Neural cell (in vitro differentiated cells): ENCODE measurements at regions not wholly inside any gene's neighbourhood (a gene's known extent, or its start where the extent isn't known, plus 50 kb on each side); places are given as distances from the start of the nearest gene placed in this dataset.

ENCODE experiments used
- H2AFZ ChIP-seq: fragments of 200-600, 300-800 bp; sonication (generic), shearing (Covaris generic); 2 replicates; pipeline ENCODE4 v1.6.0; 2014; ENCODE audit warnings: low read depth, mild to moderate bottlenecking, antibody characterized with exemption, low read length, moderate library complexity
- H3F3A ChIP-seq: fragments of 200-600 bp; shearing (Covaris generic); 2 replicates; pipeline ENCODE4 v1.6.1; 2016; ENCODE audit warnings: mild to moderate bottlenecking, moderate library complexity, mixed read lengths, antibody characterized with exemption, low read length; ENCODE audit not compliant: insufficient read depth, poor library complexity, severe bottlenecking
- H3K27ac ChIP-seq: fragments of 200-600, 300-800 bp; sonication (generic), shearing (Covaris generic); 2 replicates; pipeline ENCODE4 v1.5.1; 2014; ENCODE audit warnings: mild to moderate bottlenecking, low read length, moderate library complexity
- H3K27me3 ChIP-seq: fragments of 300-800, 200-600 bp; sonication (generic), shearing (Covaris generic); 2 replicates; pipeline ENCODE4 v1.6.0; 2014; ENCODE audit warnings: mild to moderate bottlenecking, low read depth, low read length, moderate library complexity; ENCODE audit not compliant: insufficient read depth
- H3K36me3 ChIP-seq: fragments of 300-800, 200-600 bp; sonication (generic), shearing (Covaris generic); 2 replicates; pipeline ENCODE4 v1.5.1; 2014; ENCODE audit warnings: mild to moderate bottlenecking, antibody characterized with exemption, low read length, moderate library complexity; ENCODE audit not compliant: insufficient read depth
- H3K4me2 ChIP-seq: fragments of 300-800, 200-600 bp; sonication (generic), shearing (Covaris generic); 2 replicates; pipeline ENCODE4 v1.6.0; 2014; ENCODE audit warnings: mild to moderate bottlenecking, low read length
- H3K4me3 ChIP-seq: fragments of 300-800, 200-600 bp; sonication (generic), shearing (Covaris generic); 2 replicates; pipeline ENCODE4 v1.5.1; 2014; ENCODE audit warnings: mild to moderate bottlenecking, low read length, moderate library complexity
- H3K79me2 ChIP-seq: fragments of 200-600 bp; shearing (Covaris generic); replicated peaks from 2 replicates; pipeline ENCODE4 v1.6.0; 2014; ENCODE audit warnings: mild to moderate bottlenecking, low read length, moderate library complexity; ENCODE audit not compliant: insufficient read depth
- H3K9ac ChIP-seq: fragments of 300-800, 200-600 bp; sonication (generic), shearing (Covaris generic); 2 replicates; pipeline ENCODE4 v1.6.1; 2016; ENCODE audit warnings: mild to moderate bottlenecking, low read length, mixed read lengths
- H3K9me2 ChIP-seq: fragments of 200-600 bp; shearing (Covaris generic); 2 replicates; pipeline ENCODE4 v1.6.1; 2016; ENCODE audit warnings: mild to moderate bottlenecking, low read length, mixed read lengths; ENCODE audit not compliant: insufficient read depth
- H3K9me3 ChIP-seq: fragments of 200-600, 300-800 bp; sonication (generic), shearing (Covaris generic); 2 replicates; pipeline ENCODE4 v1.6.1; 2016; ENCODE audit warnings: mild to moderate bottlenecking, mixed run types, low read length, moderate library complexity, mixed read lengths
- H4K20me1 ChIP-seq: fragments of 200-600 bp; shearing (Covaris generic); 2 replicates; pipeline ENCODE4 v1.6.1; 2016; ENCODE audit warnings: mild to moderate bottlenecking, mixed run types; ENCODE audit not compliant: insufficient read depth
- CTCF ChIP-seq: fragments of 450-650 bp; IDR thresholded peaks from 2 replicates; pipeline ENCODE4 v1.5.1; 2014; ENCODE audit warnings: antibody characterized with exemption, mild to moderate bottlenecking, moderate library complexity; ENCODE audit not compliant: poor library complexity, severe bottlenecking
- EP300 ChIP-seq: fragments of 450-650 bp; conservative IDR thresholded peaks from 2 replicates; pipeline ENCODE4 v1.6.1; 2014; ENCODE audit warnings: antibody characterized with exemption, mild to moderate bottlenecking, moderate library complexity; ENCODE audit not compliant: poor library complexity, severe bottlenecking
- EZH2 ChIP-seq: fragments of 200-600, 300-800 bp; shearing (Covaris generic), sonication (generic); IDR thresholded peaks from 2 replicates; pipeline ENCODE4 v1.6.1; 2014; ENCODE audit warnings: antibody characterized with exemption, low read length, borderline replicate concordance, mild to moderate bottlenecking; ENCODE audit not compliant: insufficient read depth, poor library complexity, severe bottlenecking
- MXI1 ChIP-seq: fragments of 450-650 bp; conservative IDR thresholded peaks from 2 replicates; pipeline ENCODE4 v1.6.1; 2014; ENCODE audit warnings: antibody characterized with exemption, mild to moderate bottlenecking; ENCODE audit not compliant: poor library complexity, severe bottlenecking
- POLR2AphosphoS5 ChIP-seq: IDR thresholded peaks from 2 replicates; pipeline ENCODE4 v1.6.1; 2012
- RAD21 ChIP-seq: fragments of 450-650 bp; conservative IDR thresholded peaks from 2 replicates; pipeline ENCODE4 v1.6.1; 2014; ENCODE audit warnings: antibody characterized with exemption, mild to moderate bottlenecking, moderate library complexity
- REST ChIP-seq: IDR thresholded peaks from 2 replicates; pipeline ENCODE4 v1.6.1; 2012; ENCODE audit warnings: borderline replicate concordance
- SMC3 ChIP-seq: fragments of 450-650 bp; conservative IDR thresholded peaks from 2 replicates; pipeline ENCODE4 v1.6.1; 2014; ENCODE audit warnings: antibody characterized with exemption, mild to moderate bottlenecking, moderate library complexity; ENCODE audit not compliant: poor library complexity
- TAF1 ChIP-seq: IDR thresholded peaks from 2 replicates; pipeline ENCODE4 v1.6.1; 2012; ENCODE audit warnings: low read depth

- Histone ChIP-seq H2AFZ (no peak overlapping the region), H3K4me3 (no peak overlapping the region), H3F3A (no peaks in the 10 kb centered on the region), H3K9me3 (no peaks in the 10 kb centered on the region), H3K4me2 (no peak overlapping the region), H3K79me2 (no peaks in the 10 kb centered on the region), H3K9ac (no peak overlapping the region), H3K9me2 (no peaks in the 10 kb centered on the region), H3K36me3 (no peaks in the 10 kb centered on the region), H4K20me1 (no peaks in the 10 kb centered on the region), H3K27me3 (no peaks in the 10 kb centered on the region), H3K27ac (no peak overlapping the region)
- TF ChIP-seq REST (no peak), POLR2AphosphoS5 (no peak), SMC3 (no peak), EP300 (no peak), CTCF (no peak), EZH2 (no peak), TAF1 (no peak), RAD21 (no peak), MXI1 (no peak)
Measured at GRCh38 chr4:125049711-125050110, 265.0 kb upstream of the FAT4 start.

- no peaks in the 10 kb centered on the region for H3K79me2 ChIP-seq
- no peak overlapping the region for H2AFZ ChIP-seq
- no peaks in the 10 kb centered on the region for H3K27me3 ChIP-seq
- H3K27ac ChIP-seq: no peak overlapping the region
- no peaks in the 10 kb centered on the region for H3K9me3 ChIP-seq
- H4K20me1 ChIP-seq: no peaks in the 10 kb centered on the region
- TF ChIP-seq RAD21: no peak
- no peak for TF ChIP-seq EP300
- no peak for TF ChIP-seq TAF1
- TF ChIP-seq POLR2AphosphoS5: no peak
- TF ChIP-seq REST: no peak
- H3K36me3 ChIP-seq: no peaks in the 10 kb centered on the region
- H3K4me2 ChIP-seq: no peak overlapping the region
- no peak overlapping the region for H3K9ac ChIP-seq
- H3F3A ChIP-seq: no peaks in the 10 kb centered on the region
- H3K4me3 ChIP-seq: no peak overlapping the region
- no peaks in the 10 kb centered on the region for H3K9me2 ChIP-seq
Measured at GRCh38 chr4:125045311-125045710, 269.4 kb upstream of the FAT4 start.
